Stimulated activated CD4-positive, alpha-beta T cell treated with anti-CD3 and anti-CD28 coated beads, Interleukin-15, amount 100 ng/mL, for 1 hour (primary cell): ENCODE measurements at regions not wholly inside any gene's neighbourhood (a gene's known extent, or its start where the extent isn't known, plus 50 kb on each side); places are given as distances from the start of the nearest gene placed in this dataset.
A peak's percentile ranks its signal among the peaks of the same experiment; 100 is the strongest.
"Not testable (repeated sequence)": the region's sequence is repeated elsewhere in the genome, so short reads cannot be mapped to it uniquely, and the experiment has no call there.

Experiments used
- DNase-seq, 2 donors: peaks; one replicate each; pipeline ENCODE4 v3.0.0-alpha.2; 2020; ENCODE audit warnings: low read depth in 1 of 2, low spot score in 1 of 2

DNA sequence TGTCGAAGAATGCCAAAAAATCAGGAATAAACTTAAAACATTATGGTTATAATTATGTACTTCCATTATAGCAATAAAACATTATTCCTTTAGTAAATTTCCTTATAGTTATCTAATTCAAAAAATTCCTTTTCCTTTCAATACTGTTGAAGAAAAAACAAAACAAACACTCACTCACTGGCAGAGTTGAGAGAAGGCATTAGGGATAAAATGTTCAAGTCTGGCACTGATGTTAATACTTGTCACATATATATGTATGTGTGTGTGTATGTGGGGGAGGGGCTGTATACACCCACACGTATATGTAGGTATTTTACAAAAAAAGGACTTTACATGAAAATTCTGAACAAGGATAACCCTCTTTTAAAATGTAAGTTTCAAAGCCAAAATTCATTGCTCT lies 150.2 kb upstream of the MEOX2 start:
- no peak for DNase-seq

DNA sequence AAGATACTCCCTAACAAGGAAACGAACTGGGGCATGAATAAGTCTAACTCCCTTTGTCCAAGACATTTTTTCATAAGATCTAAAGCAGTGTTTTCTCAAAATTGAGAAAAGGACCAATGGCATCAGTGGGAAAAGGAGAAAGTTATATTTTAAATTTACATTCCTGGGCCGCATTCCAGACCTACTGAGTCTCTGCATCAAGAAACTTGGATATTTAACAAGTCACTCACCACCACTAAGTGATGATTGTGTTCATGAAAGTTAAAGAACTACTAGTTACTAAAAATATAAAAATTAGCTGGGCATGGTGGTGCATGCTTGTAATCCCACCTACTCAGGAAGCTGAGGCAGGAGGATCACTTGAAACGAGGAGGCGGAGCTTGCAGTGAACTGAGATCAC lies 149.6 kb upstream of the MEOX2 start:
- no peak for DNase-seq

DNA sequence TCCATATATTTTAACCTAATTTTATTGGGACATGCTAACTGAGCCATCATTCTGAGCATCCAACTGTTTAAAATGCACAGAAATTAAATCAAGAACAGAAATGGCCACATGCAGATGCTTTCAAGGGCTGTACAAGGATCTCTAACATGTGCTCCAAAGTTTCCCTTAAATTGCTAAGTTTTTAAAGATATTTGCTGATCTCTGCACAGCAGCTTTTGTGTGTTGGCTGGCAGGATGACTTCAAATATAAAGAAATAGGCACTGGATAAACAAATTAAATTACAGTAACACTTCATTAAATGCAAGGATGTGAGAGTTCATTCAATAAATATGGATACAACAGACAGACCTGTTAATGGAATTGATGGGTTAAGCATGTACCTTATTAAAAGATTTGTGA lies 148.0 kb upstream of the MEOX2 start:
- no peak for DNase-seq

DNA sequence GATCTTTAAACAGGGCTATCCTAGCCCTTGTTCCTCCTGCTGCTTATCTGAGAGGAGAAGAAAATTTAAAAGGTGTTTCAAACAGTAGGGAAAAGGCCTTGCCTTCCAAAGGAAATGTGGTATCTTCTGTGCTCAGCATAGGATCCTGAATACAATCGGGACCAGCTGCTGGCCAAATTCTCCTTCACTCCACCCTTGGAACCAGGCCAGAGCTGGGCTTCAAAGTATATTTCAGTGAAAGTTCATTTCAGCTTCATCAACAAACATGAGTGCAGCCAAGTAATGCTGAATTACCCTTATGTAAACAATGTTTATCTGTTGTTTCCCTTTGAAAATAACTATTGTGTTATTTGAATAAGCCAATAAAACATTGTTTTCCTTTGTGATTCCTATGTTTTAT lies 146.5 kb upstream of the MEOX2 start:
- no peak for DNase-seq

DNA sequence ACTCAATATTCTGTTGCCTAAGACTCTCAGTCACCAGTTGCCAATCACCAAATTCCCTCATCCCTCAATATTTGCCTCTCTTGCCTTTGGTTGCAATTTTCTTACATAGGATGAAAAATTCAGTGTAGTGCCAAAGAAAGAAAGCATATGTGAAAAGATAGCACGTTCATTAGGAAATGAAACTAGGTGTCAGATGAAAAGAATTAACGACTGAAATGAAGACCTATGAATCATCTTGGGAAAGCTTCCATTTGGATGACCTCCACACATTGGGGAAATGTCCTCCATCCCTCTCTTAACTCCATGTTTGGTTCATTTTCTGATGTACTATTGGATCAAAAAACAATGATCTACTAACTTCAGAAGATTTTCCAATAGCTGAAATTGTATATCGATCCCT lies 145.1 kb upstream of the MEOX2 start:
- DNase-seq: no peak

DNA sequence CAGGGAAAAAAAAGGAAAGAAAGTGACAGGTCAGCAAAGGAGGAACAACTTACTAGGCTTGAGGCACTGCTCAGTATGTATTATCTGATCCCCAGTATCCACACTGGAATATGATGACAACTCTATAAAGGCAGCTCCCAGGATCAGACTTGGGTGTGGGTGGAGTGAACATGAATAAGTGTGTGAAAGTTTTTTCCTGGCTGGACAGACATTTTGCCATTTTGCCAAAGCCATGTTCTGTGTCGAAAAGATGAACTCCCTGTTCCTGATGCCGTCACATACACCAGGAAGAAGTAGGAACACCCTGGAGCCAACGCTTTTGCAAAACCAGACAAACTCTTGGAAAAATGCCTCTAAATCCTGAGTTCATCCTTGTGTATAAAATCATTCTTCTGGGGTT lies 143.2 kb upstream of the MEOX2 start:
- no peak for DNase-seq

DNA sequence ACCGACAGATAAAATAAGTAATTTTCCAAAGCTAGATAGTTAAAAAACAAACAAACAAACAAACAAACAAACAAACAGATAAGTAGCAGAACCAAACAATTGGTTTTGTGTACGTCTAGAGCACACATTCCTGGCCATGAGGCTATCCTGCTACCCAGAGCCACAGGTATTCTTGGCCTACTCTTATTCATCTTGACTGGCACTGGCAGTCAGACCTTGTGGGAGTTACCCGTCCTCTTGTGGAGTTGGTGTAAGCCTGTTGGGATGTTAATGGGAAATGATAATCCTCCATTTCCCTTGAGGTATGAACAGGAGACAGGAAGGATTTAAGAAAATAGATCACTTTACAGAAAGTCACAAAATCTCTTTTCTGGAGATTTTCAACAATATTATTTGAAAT lies 142.4 kb upstream of the MEOX2 start:
- no peak for DNase-seq

DNA sequence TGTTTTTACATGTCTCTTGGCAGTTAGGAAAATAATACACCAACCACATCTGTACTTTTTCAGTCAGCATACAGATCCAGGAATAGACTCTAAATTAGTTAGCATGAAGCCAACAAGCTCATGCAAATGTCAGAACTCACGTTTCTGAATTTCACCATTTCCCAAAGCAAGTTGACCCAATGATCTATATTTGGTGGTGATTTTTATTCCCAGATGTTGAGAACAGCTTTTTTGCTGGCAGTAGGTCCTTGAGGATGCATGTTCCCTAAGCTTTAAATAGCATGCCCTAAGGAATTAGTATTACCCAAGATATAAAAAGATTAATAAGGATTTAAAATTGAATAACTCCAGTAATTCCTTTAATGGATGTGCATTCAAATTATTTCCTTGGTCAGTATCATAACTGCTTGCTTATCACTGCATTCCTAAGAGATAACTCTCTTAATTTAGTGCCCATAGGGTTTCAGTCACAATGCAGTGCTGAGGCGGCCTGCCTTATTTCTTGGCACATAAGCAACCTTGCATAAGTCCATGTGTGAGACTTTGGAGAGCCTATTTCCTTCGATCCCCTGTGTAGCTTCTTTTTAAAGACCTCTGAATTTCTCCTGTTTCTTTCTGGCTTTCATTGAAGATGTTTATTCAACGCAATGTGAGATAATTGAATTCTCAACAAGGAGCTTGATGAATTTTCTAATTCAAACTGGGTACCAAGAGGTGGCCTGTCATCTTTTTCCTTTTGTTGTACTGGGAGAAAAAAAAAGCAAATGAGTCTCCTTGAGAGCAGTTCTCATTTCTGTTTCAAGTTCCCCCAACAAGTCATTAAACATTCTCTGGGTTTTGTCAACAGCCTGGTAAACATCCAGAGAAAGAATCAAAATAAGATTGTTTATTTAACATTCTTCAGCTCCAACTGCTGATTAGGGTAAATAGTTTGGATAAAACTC lies 135.3 kb upstream of the MEOX2 start:
- DNase-seq: no peak

DNA sequence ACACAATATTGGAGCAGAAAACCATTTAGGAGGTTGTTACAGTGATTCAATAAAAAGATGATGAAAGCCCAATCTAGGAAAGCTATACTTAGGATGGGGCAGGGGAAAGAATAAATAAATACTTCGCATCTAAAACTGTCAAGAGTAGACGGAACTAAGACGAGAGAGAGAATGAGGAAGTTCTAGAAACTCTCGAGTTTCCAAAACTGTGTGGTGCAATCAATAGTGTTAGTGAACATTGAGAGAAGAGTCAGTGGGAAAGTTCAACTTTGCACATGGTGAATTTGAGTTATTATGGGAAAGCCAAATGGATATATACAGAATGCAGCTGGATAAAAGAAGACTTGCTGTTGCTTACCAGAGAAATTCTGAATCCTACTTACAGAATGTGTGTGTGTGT lies 133.8 kb upstream of the MEOX2 start:
- DNase-seq: no peak

DNA sequence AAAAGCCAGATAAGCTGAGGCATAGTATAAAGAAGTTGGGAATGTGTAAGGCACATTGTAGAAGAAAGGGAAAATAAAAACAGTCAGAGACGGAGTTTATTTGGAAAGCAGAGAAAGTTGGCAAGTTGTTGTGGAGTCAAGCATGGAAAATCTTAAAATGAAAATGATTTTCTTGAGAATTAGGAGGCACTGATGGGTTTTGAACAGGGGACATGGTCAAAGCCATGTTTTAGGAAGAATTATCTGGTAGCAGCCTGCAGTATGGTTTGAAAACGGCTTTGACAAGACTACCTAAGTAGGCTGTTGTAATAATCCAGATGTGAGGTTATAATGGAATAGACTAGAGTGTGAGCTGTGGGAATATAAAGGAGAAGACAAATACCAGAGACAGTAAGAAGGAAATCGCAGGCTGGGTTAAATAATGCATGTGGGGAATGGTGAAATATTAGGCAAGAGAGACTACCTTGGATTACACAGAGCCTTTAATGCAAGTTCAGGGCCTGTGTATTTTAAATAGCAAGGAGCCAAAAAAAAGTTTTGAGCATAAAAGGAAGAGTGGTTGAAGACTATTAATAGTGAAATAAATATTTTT lies 130.4 kb upstream of the MEOX2 start:
- no peak for DNase-seq

DNA sequence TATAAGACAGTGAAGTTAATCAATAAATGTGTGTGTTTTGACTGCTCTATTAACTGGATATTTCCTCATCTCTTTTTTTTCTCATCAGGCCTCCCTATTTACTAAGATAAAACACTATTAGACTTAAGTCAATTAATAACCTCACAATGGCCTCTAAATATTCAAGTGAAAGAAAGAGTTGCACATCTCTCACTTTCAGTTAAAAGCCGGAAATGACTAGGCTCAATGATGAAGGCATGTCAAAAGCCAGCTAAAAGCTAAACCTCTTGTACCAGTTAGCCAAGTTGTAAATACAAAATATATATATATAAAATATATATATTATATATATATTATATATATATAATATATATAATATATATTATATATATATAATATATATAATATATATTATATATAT lies 127.0 kb upstream of the MEOX2 start:
- no peak for DNase-seq

DNA sequence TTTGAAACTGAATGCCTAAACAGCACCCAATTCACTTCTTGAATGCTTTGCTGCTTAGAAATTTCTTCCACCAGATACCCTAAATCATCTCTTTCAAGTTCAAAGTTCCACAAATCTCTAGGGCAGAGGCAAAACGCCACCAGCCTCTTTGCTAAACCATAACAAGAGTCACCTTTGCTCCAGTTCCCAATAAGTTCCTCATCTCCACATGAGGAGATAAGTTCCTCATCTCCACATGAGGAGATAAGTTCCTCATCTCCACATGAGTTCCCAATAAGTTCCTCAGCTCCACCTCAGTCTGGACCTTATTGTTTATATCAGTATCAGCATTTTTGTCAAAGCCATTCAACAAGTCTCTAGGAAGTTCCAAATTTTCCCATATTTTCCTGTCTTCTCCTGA lies 123.9 kb upstream of the MEOX2 start:
- not testable (repeated sequence) for DNase-seq

DNA sequence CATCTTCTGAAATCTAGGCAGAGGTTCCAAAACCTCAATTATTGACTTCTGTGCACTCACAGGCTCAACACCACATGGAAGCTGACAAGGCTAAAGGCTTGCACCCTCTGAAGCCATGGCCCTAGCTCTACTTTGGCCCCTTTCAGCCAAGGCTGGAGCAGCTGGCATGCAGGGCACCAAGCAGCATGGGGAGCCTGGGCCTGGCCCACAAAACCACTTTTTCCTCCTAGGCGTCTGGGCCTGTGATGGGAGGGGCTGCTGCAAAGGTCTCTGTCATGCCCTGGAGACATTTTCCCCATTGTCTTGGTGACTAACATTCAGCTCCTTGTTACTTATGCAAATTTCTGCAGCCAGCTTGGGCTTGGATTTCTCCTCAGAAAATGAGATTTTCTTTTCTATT lies 123.5 kb upstream of the MEOX2 start:
- peak in 1 of 2 donors; percentile 0 for DNase-seq

DNA sequence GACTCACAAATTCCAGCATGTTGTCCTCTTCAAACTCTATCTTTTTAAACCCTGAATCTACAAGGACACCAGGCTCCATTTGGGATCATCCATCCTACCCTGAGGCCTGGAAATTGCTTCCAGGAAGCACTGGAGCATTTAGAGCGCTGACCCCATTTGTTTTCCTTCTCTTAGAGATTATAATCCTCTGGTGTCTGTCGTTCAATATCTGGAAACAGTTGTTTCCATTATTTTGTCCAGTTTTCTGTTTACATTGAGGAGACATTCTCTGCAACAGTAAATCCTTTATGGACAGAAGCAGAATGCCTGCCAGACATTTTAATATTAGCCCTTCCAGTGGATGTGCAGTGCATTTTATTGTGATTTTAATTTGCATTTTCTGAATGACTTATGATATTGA lies 119.4 kb upstream of the MEOX2 start:
- DNase-seq: no peak

DNA sequence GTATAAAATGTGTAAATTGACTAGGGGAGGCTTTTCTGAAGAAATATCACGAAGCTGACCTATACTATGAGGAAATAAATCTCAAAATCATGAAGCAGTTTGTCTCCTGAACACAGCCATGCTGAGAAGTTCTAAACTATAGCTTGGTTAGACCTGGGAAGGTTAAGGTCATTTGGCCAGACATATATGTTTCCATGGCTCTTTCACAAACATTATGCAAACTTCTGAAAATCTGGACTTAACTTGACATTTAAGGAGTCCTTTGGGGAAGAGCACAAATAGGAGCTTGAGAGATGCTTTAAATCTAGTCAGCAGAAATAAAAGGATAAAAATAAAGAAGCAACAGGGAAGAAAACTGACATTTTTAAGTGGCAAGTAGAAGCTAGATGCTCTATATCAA lies 115.9 kb upstream of the MEOX2 start:
- no peak for DNase-seq

DNA sequence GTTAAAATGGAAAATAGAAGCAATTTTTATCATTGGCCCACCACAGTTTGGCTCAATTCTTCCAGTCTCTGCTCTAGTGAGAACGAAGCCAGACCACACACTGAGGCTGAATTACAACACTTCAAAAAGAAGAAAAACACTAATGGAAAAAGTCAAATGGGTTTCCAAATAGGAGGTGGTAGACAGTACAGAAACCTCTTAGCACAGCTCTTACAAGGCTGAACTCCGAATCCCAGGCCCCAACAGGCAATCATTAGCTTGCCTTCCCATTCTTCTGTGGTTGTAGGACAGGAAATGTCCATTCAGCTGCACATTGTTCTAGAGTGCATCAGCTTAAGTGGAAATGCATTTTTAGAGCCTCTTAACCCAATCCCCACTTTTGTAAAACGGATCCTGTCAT lies 115.1 kb upstream of the MEOX2 start:
- DNase-seq: no peak

DNA sequence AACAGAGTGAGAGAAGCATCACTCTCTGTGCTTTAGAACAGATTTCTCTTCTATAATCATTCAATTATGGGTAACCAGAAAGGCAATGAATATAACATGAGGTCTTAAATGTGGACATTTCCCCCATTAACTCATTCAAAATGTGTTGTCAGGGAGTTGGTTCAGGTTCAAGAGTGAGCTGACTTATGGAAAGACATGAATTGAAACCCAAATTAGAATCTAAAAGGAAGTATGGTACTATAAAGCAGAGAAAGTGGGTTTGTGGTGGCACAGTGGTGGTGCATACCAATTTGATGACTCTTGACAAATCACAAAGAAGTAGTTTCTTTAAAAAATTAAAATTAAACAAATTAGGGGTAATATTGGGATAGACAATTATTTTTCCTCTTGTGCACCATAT lies 114.6 kb upstream of the MEOX2 start:
- DNase-seq: no peak

DNA sequence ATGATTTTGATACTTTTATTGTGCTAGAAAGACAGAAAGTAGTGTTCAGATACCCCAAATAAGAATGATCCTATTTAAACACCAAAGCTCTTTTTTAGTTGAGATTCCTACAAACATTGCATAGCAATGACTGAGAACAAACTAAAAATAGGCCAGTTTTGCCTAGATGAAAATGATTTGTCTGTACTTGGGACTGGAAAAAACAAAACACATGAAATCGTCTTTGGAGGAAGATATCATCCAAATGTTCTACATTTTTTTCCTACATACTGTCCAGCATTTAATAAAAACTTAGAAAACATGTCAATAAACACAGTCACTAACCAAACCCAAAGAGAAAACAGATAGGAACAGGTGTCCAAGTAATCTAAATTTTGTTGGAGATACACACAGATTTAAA lies 111.6 kb upstream of the MEOX2 start:
- DNase-seq: no peak

DNA sequence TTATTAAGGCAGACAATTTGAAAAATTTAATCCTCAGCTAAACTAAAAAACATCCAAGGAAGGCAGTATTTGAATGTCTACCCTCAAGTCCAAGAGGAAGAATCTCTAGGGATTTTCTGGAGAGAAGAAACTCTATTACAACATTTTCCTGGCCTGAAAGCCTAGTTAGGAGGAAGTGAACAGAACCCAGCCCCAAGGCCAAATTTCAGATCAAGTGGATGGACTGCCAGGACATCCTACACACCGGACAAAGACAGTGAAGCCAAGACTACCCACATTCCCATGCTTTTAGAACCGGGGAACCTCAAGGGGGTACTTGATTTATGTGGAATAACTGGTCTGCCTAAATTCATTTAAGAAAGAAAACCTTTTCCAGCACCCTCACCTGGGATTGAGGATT lies 108.9 kb upstream of the MEOX2 start:
- DNase-seq: no peak

DNA sequence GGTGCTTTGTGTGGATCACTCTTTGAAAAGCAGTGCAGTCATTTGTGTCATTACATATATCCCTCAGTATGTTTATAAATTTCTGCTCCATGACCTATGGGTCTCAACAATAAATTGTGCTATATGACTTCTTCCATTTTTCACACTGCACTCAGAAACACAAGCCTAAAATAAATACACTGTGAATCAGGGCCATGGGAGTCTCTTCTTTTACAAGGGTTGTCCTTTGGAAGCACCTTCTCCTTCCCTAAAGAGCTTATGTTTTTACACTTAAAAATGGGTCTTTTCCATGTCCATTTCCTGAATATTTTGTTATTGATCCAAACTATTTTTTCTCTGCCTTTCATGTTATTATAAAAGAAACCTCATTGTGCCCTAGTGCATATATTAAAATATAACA lies 108.3 kb upstream of the MEOX2 start:
- DNase-seq: no peak

DNA sequence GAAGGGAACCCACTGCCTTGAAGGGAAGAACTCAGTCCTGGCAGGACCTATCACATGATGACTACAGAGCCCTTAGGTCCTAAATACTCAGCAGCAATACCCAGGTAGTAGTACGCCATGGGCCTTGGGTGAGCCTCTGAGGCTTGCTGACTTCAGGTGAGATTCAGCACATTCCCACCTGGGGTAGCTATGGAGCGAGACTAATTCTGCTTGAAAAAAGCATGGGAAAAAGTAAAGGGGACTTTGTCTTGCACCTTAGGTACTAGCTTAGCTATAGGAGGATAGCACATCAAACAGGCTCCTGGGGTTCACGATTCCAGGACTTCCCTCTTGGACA lies 98.2 kb upstream of the MEOX2 start:
- DNase-seq: no peak

DNA sequence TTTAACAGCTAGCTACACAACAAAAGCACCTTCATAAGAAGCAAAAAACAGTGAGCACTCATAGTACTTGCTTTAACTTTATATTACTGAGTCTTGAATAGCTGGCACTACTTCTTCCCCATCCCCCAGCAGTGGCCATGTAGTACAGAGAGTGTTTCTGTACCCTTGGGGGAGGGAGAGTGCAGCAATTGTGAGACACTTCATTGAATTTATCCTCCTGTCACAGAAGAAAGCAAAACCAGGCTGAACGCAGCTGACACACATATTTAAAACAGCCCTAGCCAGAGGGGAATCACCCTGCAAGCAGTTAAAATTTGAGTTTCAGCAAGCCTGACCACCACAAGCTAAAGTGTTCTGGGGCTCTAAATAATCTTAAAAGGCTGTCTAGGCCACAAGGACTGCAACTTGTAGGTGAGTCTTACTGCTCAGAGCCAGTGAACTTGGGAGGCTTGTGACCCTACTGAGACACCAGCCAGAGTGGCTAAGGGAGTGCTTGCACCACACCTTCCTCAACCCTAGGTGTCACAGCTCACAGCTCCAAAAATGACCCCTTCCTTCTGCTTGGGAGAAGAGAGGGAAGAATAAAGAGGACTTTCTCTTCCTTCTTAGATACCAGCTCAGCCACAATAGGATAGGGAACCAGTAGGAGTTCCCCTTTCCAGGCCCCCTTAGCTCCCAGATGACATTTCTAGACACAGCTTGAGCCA lies 97.7 kb upstream of the MEOX2 start:
- no peak for DNase-seq
